RWPE2 (cell line): ENCODE measurements at regions not wholly inside any gene's neighbourhood (a gene's known extent, or its start where the extent isn't known, plus 50 kb on each side); places are given as distances from the start of the nearest gene placed in this dataset.

Source experiments
- ATAC-seq: fragments of 200-7000 bp; cut with Tn5 transposase; 3 replicates; pipeline ENCODE4 v1.9.1; 2021; ENCODE audit warnings: low read depth
- DNase-seq: peaks from one replicate; pipeline ENCODE4 v3.0.0-alpha.2; 2020; ENCODE audit warnings: low spot score
- H3K27ac ChIP-seq: fragments of 450-650 bp; 2 replicates; pipeline ENCODE4 v1.5.1; 2017; ENCODE audit warnings: mild to moderate bottlenecking; ENCODE audit not compliant: poor library complexity, severe bottlenecking
- H3K27me3 ChIP-seq: fragments of 250-450 bp; sonication (Bioruptor Pico); 2 replicates; pipeline ENCODE4 v1.5.1; 2021; ENCODE audit warnings: mild to moderate bottlenecking, moderate library complexity; ENCODE audit not compliant: insufficient read depth, poor library complexity, severe bottlenecking
- H3K36me3 ChIP-seq: fragments of 250-450 bp; sonication (Bioruptor Pico); 2 replicates; pipeline ENCODE4 v1.5.1; 2020; ENCODE audit warnings: low read depth, mild to moderate bottlenecking, moderate library complexity
- H3K4me1 ChIP-seq: fragments of 250-450 bp; sonication (Bioruptor Pico); 2 replicates; pipeline ENCODE4 v1.5.1; 2021; ENCODE audit warnings: mild to moderate bottlenecking, moderate library complexity; ENCODE audit not compliant: insufficient read depth, poor library complexity, severe bottlenecking
- H3K4me3 ChIP-seq: fragments of 250-450 bp; sonication (Bioruptor Pico); 2 replicates; pipeline ENCODE4 v1.5.1; 2021; ENCODE audit warnings: mild to moderate bottlenecking, moderate library complexity; ENCODE audit not compliant: severe bottlenecking
- H3K9me3 ChIP-seq: fragments of 250-450 bp; sonication (Bioruptor Pico); 2 replicates; pipeline ENCODE4 v1.5.1; 2021; ENCODE audit warnings: mild to moderate bottlenecking, moderate library complexity; ENCODE audit not compliant: severe bottlenecking
- CTCF ChIP-seq: fragments of 450-650 bp; IDR thresholded peaks from one replicate; pipeline ENCODE4 v1.5.1; 2017; ENCODE audit warnings: mild to moderate bottlenecking, moderate library complexity; ENCODE audit not compliant: poor library complexity, severe bottlenecking

GRCh38 chr5:126117044-126117443 is 306.2 kb upstream of the GRAMD2B start:
- DNase-seq (no peak), ATAC-seq (no peak)
- H3K4me1 ChIP-seq = peaks cover 5% of the 10 kb centered on the region
- H3K4me3 ChIP-seq = no peak overlapping the region
- H3K9me3 ChIP-seq = no peaks in the 10 kb centered on the region
- TF ChIP-seq CTCF = no peak
- no peaks in the 10 kb centered on the region for H3K27me3 ChIP-seq
- no peak overlapping the region for H3K27ac ChIP-seq
- H3K36me3 ChIP-seq = no peaks in the 10 kb centered on the region

- H3K36me3 ChIP-seq = no peaks in the 10 kb centered on the region
- DNase-seq (no peak), ATAC-seq (no peak)
- TF ChIP-seq CTCF = no peak
- no peak overlapping the region for H3K27ac ChIP-seq
- no peaks in the 10 kb centered on the region for H3K9me3 ChIP-seq
- H3K4me3 ChIP-seq = no peak overlapping the region
- no peaks in the 10 kb centered on the region for H3K27me3 ChIP-seq
- H3K4me1 ChIP-seq = peaks cover 15% of the 10 kb centered on the region
Observed at GRCh38 chr5:126119887-126120442, 303.2 kb upstream of the GRAMD2B start.

GRCh38 chr5:126120939-126121338 is 302.3 kb upstream of the GRAMD2B start:
- Histone ChIP-seq H3K9me3 (no peaks in the 10 kb centered on the region), H3K36me3 (no peaks in the 10 kb centered on the region), H3K4me3 (no peak overlapping the region), H3K4me1 (peaks cover 25% of the 10 kb centered on the region), H3K27ac (no peak overlapping the region), H3K27me3 (no peaks in the 10 kb centered on the region)
- no peak for TF ChIP-seq CTCF
- DNase-seq = no peak
- no peak for ATAC-seq

GRCh38 chr5:126122942-126123341 is 300.3 kb upstream of the GRAMD2B start:
- no peak for TF ChIP-seq CTCF
- Histone ChIP-seq H3K27ac (no peak overlapping the region), H3K4me3 (no peak overlapping the region), H3K4me1 (peaks cover 25% of the 10 kb centered on the region), H3K27me3 (no peaks in the 10 kb centered on the region), H3K9me3 (no peaks in the 10 kb centered on the region), H3K36me3 (no peaks in the 10 kb centered on the region)
- peak; percentile 45; the same call in 2 of the 3 replicates for ATAC-seq
- DNase-seq = peak; percentile 29

GRCh38 chr5:126124706-126125345 is 298.4 kb upstream of the GRAMD2B start:
- H3K4me1 ChIP-seq = peaks cover 20% of the 10 kb centered on the region
- TF ChIP-seq CTCF = no peak
- no peaks in the 10 kb centered on the region for H3K9me3 ChIP-seq
- ATAC-seq (peak; percentile 96), DNase-seq (no peak)
- H3K27ac ChIP-seq = peak overlapping the region; percentile 1
- H3K27me3 ChIP-seq = no peaks in the 10 kb centered on the region
- H3K4me3 ChIP-seq = no peak overlapping the region
- no peaks in the 10 kb centered on the region for H3K36me3 ChIP-seq
